ENCODE measurements at regions not wholly inside any gene's neighbourhood (a gene's known extent, or its start where the extent isn't known, plus 50 kb on each side); places are given as distances from the start of the nearest gene placed in this dataset.

GRCh38 chr21:38156200-38156599 lies 100.6 kb upstream of the KCNJ15 start:
- no peak for DNase-seq

- no peak for DNase-seq
Measured at GRCh38 chr21:38159355-38159754, 97.4 kb upstream of the KCNJ15 start.

- no peak for DNase-seq
Measured at GRCh38 chr21:38165466-38166172, 91.2 kb upstream of the KCNJ15 start.

GRCh38 chr21:38166173-38166535 lies 90.6 kb upstream of the KCNJ15 start:
- no peak for DNase-seq

DNA sequence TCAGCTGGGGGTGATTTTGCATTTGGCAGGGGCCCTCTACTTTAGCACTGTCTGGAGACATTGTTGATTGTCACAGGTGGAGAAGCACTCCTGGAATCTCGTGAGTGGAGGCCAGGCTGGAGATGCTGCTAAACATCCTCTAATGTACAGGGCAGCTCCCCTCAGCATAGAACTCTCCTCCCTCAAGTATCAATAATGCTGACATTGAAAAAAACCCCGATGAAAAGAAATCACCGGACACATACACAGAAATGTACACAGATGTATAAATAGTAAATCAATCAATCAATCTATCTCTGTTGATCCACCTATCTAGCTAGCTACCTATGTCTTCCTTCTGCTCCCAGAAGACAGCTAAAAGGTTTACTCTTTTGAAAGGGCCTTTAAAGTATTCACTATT lies 89.4 kb upstream of the KCNJ15 start:
- DNase-seq, result no peak

- no peak for DNase-seq
Measured at GRCh38 chr21:38170283-38170682, 86.5 kb upstream of the KCNJ15 start.

GRCh38 chr21:38170704-38171682 lies 85.8 kb upstream of the KCNJ15 start:
- no peak for DNase-seq

DNA sequence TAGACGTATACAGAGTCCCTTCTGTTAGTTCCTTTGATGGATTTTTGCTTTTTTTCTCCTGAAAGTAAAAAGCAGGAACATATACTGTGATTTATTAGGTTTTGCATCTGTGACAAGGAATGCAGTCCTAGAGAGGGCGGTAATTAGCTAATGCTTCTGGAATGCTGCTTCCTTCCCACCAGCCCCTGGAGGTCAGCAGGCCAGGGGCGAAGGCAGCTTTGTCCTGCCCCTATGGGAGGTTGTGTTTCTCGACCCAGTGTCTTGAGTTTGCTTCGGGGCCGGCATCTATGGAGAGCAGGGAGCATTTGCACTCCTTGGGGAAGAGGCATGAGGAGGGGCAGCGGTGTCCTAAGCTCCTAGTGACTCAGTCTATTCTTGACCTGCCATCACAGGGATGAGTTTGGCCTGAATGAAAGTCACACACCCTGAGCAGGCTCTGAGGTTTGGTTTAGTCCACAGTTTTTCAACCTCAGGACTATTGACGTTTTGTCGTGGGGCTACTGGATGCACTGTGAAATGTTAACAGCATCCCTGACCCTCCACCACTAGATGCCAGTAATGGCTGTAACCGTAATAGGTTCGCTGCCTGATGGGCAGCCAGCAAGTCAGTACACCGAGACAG lies 85.0 kb upstream of the KCNJ15 start:
- DNase-seq, result peak; percentile 65

DNA sequence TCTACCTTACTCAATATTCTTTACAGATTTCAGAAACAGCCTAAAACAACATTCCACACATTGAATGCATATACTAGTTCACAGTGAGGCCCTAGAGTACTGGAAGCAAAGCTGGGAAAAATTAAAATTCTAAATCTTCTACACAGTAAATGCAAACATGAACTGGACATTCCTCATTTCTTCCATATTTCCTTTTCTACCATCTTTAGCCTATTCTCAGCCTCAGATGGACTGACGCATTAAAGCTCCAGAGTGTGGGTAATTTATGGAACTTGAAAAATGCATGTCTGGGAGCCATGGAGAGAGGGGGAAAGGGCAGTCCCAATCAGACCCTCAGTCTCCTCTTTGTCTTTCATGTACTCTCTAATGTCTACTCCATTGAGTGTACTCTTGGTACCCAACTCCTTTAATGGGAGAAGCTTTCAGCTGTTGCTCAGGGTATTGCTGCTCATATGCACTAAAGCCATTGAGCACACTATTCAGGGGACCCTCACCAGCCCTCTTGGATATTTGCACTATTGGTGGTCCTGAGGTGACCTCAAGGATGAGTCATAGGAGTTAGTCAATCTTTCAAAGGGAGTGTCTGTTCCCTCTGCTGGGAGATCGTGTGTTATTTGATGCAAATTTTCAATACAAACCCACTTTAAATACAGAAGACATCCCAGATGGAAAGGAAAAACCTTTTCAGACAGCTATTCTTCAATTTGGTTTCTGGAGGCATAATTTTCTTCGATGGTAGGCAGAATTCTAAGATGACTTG lies 83.3 kb upstream of the KCNJ15 start:
- no peak for DNase-seq

GRCh38 chr21:38175306-38175705 lies 81.5 kb upstream of the KCNJ15 start:
- no peak for DNase-seq

GRCh38 chr21:38177919-38178652 lies 78.7 kb upstream of the KCNJ15 start:
- no peak for DNase-seq

- DNase-seq, result no peak
Measured at GRCh38 chr21:38178653-38179470, 77.9 kb upstream of the KCNJ15 start.

DNA sequence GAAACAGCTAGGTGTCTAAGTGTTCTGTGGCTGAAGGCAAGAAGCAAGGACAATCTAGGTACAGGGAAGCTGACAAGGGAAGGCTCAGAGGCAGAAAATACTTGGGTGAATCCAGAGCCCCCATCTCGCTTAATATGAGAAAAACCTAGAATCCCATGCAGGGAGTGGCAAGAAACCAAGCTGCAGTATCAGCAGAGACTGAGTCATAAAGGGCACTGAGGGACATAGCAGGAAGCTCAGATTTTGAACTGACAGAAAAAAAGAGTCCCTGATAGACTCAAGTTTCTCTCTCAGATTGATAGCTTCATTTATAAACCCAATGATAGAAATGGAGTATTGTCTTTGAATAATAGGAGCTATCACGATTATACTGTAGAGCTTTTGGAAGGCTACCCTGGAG lies 77.3 kb upstream of the KCNJ15 start:
- no peak for DNase-seq

- no peak for DNase-seq
Measured at GRCh38 chr21:38181096-38181495, 75.7 kb upstream of the KCNJ15 start.

DNA sequence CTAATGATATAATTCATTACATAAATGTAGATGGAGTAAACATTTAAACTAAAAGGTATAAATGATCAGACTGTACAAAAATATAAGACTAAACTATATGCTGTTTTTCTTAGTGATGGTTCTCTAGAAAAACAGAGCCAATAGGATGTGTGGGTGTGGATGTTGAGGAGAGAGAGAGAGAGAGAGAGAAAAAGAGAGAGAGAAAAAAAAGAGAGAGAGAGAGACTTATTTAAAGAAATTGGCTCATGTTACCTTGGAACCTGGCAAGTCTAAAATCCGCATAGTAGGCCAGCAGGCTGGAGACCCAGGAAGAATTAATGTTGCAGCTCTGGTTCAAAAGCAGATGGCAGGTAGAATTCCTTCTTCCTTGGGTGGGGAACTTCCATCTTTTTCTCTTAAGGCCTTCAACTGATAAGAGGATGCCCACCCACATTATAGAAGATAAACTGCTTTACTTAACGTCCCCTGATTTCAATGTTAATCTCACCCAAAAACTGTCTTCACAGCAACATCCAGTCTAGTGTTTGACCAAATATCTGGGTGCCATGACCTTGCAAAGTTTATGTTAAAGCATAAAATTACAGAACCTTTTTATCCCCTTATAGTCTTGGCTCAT lies 74.3 kb upstream of the KCNJ15 start:
- no peak for DNase-seq

- no peak for DNase-seq
Measured at GRCh38 chr21:38183961-38184360, 72.8 kb upstream of the KCNJ15 start.

- no peak for DNase-seq
Measured at GRCh38 chr21:38186661-38187270, 70.0 kb upstream of the KCNJ15 start.

GRCh38 chr21:38188037-38188436 lies 68.8 kb upstream of the KCNJ15 start:
- DNase-seq, result no peak

GRCh38 chr21:38196036-38196435 lies 60.8 kb upstream of the KCNJ15 start:
- no peak for DNase-seq

DNA sequence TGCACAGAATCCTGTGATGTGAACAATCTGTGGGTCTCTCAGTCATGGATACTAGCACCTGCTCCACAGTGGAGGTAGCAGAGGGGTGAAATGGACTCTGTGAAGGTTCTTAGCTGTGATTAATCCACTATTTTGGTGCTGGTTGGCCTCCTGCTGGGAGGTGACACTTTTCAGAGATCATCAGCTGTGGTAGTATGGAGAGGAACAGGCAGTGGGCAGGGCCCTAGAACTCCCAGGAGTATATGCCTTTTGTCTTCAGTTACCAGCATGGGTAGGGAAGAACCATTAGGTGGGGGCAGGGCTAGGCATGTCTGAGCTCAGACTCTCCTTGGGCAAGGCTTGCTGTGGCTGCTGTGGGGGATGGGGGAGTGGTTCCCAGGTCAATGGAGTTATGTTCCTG lies 54.0 kb upstream of the KCNJ15 start:
- no peak for DNase-seq

All from left kidney (tissue), 1 donor.